ENCODE measurements at regions not wholly inside any gene's neighbourhood (a gene's known extent, or its start where the extent isn't known, plus 50 kb on each side); places are given as distances from the start of the nearest gene placed in this dataset.

GRCh38 chr13:40243982-40244381, 422.5 kb downstream of the FOXO1 start:
- TF ChIP-seq GATA2 (IDR thresholded peaks at IDR 0.05; ENCODE audit: low read depth, low read length) (no peak), GATA3 (IDR thresholded peaks at IDR 0.05; ENCODE audit: low read depth, low read length) (no peak)

All from SH-SY5Y (cell line).